ENCODE measurements at regions not wholly inside any gene's neighbourhood (a gene's known extent, or its start where the extent isn't known, plus 50 kb on each side); places are given as distances from the start of the nearest gene placed in this dataset.

DNA sequence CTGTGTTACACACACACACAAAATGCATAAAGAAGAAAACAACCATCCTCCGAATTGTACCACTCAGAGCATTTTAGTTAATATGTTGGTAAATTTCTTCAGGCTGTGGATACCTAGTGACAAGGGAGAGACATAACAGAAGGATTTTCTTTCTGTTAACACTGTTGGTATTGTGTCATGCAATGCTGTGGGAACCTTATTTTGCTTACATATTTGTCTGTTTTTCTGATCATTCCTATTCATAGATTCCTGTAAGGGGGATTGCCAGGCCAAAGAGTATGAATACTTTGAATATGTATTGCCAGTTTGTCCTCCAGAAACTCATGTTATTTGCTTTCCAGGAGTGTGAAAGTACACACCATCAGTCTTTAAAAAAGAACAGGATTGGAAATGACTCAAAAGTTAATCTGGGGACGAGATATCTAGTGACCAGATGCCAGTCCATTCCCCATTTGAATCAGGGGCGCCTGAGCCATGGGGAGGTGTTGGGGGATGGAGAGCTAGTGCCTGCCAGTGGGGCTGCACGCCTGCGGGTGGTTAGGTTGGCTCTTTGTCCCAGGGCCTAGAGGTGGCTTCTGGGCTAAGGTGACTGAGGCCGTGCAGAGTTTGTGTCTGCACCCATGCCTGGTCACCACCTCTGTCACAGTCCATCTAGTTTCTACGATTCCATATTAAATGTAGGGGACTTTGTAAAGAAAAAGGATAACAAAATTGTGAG is 142.0 kb downstream of the PTPN20 start:
- no peak for DNase-seq

DNA sequence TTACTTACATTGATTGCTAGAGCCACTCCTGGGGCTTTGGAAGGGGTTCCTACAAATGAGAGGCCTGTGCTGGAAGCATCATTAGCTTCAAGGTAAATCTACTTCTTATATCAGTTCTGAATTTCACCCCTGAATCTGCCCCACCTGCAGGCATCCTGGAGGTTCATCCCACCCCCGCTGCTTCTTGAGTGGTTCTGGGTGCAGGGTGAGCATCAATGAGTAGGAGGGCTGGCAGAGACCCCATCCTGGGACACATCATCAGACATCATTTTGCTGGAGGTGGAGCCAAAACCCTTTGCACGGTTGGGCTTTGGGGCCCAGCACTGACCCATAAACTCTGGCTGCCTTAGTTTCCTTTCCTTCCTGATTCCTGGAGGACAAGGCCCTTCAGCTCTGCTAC is 143.7 kb downstream of the PTPN20 start:
- no peak for DNase-seq

DNA sequence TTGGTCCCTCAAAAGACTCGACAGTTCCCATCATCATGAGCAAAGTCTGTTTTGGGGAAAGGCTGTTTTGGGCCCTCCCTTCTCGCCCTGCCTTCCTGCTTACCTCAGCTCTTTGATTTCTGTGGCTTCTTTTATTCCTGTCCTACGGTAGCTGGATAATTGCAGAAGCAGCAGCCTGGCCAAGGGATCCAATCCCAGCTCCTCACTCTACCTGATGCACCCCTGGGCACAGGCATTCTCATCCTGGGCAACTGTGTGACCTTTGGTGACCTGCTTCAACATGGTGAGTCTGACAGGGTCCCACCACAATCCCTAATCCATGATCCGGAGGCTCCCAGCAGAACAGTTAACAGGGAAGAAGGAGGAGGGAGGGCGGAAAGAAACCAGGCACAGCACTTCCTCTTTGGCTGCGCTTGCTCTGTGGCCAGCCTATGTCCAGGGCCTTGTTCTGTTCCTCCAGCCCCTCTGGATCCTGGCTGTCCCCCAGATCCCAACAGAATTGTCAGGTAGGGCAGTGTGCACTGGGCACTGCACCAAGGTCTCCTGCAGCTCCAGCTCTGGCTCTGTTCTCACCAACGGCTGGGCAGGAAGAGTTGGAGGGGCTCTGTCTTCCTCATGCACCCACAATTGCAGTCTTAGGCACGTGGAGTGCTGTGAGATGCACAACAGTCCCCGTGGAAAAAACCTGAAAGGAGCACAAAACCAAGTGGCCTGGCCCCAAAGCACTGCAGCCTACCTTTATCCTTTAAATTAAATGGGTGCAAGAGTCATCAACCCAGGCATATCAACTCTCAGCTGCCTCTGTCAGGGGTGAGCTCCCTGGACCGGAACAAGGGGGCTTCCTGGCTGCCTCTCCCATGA is 144.4 kb downstream of the PTPN20 start:
- DNase-seq = no peak

DNA sequence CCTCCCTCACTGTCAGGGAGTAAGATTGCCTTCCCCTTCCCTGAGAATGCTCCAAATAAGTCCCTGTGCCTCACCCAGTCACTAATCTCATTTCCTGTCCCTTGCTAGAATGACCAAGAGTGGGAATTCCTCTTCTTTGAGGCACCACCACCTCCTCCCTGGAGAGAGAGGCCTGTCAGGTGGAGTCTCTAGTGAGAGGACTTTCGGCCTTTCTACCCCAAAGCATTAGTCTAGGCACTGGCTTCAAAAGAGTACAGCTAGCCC is 145.0 kb downstream of the PTPN20 start:
- DNase-seq = no peak

DNA sequence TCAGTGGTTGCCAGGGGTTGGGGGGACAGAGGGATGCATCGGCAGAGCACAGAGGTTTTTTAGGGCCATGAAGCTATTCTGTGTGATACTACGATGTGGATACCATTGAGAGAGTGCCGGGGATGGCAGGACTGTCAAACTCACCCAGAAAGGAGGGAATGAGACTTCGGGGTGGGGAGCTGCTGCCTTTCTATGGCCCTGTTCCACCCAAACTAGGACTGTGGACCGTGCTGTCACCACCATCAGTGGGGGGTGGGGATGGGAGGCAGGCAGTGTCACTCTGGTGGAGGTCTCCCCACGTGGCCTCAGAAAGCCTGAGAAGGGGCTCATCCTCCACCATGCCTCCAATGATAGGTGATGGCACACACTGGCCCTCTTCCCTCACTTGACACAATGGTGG is 146.2 kb downstream of the PTPN20 start:
- DNase-seq = no peak

DNA sequence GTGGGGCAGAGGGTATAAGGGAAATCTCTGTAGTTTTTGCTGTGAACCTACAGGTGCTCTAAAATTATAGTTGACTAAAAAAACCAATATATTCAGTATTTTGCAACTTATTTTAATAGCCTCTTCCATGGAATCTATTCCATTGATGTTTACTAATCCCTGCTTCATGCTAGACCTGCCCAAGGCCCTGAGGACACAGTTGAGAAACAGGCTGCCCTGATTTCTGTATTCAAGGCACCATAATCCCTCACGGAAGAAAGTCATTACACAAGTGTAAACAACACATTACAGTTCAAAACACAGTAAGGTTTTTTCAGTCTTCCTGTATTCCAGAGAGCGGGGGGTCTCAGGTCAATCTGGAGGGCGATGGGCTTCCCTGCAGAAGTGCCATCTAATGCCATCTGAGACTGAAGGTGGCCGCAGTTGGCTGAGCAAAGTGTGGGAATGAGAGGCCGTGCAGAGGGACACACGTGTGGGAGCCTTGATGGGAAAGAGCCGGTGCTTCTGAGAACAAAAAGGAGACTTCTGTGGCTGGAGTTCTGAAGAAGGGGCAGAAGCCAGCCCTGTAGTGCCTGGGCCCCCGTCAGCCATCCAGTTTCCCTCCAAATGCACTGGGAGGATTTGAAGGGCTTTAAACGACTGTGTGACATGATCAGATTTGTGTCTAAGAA is 146.9 kb downstream of the PTPN20 start:
- no peak for DNase-seq

DNA sequence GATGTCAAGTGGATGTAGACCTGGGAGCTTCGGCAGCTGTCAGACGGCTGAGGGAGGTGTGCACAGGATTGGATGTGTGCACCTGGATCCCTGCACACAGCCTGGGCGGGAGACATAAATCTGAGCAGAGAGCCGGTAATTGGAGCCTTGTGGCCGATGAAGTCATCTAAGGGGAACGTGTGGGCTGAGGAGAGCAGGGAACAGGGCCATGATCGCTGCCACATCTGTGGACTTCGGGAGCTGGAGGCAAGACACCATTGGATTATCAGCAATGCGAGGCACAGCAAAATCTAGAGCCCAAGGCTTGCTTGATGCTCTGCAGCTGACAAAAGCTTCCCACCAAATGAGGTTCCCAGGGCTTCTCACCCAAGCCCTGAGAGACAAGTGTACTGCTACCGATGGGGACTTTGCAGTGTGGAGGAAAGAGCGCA is 147.7 kb downstream of the PTPN20 start:
- no peak for DNase-seq

DNA sequence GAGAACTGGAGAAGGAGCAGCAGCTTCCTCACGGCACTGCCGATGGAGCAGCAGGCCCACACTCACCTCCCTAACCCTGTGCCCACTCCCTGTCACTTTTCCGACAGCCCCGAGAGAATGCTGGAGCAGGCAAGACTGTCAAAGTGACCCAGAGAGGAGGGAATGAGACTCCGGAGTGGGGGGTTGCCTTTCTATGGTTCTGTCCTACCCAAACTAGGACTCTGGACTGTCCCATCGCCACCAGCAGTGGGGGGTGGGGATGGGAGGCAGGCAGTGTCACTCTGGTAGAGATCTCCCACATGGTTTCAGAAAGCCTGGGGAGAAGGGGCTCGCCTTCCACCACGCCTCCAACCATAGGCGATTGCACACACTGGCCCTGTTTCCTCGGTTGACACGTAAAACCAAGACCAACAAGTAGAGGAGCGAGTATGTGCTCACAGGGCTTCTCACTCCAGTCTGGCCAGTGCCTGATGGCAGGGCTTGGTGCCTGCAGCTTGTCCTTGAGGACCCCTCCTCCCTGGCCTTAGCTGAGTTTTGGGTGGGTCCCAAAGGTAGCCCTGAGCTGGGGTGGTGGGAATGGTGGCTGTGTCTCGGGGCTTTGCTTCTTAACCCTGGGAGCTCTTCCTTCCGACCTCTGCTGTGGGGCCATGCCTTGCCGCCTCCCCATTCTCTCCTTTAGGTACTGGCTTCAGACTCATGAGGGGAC is 148.5 kb downstream of the PTPN20 start:
- DNase-seq = no peak

DNA sequence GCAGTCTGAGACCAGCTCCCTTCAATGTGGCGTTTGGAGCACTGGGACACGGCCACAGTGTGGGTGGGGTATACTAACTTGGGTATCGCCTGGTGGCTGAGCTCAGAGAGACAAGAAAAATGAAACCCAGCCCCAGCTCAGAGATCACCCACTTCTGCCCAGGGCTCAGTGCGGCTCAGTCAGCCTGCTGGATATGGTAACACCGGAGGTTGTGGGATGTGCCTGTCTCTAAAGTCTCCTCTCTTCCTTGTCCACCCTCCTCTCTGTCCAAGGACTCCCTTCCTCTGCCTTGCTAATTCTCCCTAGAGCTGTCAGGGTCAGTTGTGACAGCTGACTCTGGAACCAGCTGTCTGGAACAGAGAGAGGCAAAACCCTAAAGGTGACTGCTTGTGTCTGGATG is 149.1 kb downstream of the PTPN20 start:
- DNase-seq = no peak

DNA sequence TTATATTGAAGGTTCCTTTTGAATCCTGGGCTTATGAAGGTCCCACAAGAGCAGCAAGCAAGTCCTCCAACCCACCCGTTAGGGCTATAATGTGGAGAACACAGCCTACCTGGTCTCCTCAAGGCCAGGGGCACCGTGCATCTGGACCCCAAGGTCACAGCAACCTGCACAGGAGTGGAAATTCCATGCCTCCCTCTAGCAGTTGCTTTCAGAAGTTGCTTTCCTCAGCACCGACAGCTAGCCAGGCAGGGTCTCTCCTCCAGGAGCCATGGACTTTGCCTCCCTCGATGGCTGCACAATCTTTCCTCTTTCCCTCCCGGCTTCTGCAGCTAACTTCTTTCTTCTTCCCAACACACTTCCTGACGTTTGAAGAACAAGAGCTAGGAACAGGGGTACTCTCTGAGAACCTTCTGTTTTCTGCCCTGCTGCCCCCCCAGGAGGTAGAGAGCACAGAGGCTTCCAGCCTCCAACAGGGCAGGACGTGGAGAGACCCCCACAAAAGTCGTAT is 149.8 kb downstream of the PTPN20 start:
- DNase-seq = no peak

DNA sequence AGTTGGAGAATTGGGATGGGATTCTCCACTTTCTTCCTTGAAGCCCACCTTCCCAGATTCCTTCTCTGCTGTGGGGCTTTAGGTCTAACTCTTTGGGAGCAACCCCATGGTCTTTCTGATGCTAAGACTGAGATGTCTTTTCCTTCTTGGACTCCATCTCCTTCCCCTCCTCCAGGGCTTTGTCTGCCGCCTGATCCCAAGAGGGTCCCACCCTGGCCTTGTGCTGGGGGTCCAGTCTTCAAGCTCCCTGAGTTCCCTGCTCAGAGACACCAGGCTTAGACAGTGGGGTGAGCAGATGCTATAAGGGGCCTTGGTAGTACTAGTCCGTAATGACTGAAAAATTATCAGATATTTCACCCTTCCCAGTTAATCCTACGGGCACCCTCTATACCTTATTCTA is 150.5 kb downstream of the PTPN20 start:
- DNase-seq = no peak

DNA sequence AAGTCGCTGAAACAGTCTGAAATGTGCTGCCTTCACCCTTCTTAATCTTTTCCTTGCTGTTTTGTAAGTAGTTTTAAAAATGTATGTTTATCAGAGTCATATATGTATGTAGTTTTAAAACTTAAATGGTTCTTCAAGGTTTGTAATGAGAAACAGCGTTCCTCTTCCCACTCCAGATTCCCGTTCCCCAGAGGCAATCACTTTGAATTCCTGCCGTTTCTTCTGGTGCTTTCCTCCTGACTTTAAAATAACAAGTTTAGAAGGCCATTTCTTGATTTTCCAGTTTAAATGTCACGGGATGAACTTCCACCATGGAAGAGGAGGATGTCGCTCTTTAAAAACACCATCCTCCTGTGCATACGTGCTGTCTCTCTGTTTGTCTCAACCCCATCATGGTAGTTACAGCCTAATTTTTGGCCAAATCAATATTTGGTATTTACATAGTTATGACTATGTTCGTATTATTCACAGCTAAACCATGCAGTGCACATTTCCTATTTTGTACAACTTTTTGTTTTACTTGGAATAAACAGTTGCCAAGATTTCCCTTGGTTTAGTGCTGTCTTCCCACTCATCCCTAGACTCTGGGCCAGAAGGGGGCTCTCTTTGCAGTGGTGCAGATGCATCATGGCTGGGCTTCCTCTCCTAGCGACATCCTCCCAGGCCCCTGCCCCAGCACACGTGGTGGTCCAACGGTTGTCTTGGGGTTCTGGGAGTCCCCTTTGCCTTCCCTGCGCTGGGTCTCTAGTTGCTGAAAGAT is 151.4 kb downstream of the PTPN20 start:
- DNase-seq = no peak

DNA sequence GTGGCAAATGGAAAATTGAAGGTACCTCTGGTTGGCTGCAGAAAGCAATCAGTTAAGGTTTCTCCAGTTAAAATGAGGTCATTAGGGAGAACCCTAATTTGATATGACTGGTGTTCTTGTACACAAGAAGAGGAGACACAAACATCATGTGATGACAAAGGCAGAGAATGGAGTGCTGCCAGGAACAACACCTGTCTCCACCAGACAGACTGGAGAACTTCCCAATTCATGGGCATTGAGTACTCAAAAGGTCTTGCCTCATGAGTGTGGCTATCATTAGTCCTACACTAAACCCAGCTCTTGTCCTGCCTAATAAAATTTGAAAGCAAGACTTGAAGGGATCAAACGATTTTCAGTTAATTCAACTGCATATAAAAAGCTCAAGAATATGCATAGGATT is 152.6 kb downstream of the PTPN20 start:
- DNase-seq = no peak

DNA sequence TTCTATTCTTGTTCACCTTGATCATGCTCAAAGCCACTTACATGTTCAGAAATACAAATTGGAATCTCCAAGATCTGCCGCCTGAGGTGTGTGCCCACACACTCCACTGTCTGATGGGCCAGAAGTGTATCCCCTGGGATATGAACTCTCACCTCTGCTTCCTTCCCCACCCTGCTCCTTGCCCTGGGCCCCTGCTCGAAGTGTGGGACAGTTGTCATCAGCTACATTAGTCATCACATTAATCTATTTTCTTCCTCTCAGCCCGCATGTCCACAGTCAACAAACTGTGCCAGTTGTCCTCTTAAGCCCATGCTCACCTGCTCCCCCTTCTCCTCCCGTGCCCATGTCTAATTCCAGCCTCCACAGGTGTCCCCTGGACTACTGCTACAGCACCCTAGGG is 154.7 kb downstream of the PTPN20 start:
- DNase-seq = no peak

DNA sequence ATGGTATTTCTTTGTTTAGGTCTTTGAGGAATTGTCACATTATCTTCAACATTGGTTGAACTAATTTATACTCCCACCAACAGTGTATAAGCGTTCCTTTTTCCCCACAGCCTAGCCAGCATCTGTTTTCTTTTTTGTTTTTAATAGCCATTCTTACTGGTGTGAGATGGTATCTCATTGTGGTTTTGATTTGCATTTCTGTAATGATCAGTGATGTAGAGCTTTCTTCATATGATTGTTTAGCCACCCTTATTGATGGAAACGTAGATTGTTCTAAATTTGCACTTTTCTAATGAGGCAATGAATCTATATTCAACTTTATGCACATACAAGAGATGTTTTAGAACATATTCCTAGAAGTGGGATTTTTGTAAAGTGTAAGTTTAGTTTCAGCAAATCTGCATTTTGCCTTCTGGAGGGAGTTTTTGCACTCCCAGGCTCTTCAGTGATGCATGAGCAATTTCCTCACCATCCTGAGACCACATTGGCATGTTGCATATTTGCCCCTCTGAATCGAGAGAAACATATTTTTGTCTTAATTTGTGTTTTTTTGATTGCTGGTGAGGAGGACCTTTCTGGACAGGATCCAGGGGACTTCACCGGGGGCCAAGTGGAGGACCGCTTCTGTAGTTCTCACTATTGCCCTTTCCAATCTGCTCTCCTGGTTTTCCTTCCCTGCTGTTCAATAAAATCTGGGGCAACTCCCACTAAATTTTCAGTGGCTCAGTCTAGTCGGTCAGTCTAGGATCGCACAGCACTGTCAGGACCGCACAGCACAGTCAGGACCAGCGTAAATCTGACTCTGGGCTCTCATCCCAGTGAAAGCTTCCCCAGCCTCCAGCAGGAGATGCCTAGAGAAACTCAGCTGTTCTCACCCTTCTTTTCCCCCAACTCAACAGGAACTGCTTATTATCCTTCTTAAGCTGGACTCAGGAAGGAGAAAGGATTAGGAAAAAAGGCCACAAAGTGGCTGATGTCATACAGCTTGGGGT is 157.0 kb downstream of the PTPN20 start:
- DNase-seq = no peak

DNA sequence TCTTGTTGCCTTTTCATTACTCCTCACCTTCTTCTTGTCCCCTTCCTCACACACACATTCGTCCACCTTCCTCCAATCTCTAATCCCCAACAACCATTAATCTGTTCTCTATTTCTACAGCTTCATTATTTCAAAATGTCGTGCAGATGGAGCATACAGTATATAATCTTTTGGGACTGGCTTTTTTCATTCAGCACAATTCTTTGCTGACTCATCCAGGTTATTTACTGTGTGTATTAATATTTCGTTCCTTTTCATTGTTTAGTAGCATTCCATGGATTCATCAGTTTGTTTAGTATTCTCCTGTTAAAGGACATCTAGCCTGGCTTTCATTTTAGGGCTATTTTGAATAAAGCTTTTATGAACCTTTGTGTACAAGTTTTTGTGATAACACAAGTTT is 159.3 kb downstream of the PTPN20 start:
- DNase-seq = no peak

DNA sequence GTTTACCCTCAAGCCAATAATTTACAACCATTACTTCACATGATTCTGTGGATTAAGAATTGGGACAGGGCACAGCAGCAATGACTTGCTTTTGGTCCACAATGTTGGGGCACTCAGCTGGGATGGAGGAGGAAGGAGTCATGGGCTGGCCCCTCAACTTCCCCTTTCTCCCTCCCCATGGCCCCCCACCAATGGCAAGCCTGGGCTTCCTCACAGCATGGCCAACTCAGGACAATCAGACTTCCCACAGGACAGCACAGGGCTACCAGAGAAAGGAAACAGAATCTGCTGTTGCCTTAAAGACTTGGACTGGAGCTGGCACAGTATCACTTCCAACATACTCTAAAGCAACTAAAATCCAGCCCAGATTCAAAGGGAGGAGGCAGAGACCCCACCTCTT is 160.7 kb downstream of the PTPN20 start:
- no peak for DNase-seq

DNA sequence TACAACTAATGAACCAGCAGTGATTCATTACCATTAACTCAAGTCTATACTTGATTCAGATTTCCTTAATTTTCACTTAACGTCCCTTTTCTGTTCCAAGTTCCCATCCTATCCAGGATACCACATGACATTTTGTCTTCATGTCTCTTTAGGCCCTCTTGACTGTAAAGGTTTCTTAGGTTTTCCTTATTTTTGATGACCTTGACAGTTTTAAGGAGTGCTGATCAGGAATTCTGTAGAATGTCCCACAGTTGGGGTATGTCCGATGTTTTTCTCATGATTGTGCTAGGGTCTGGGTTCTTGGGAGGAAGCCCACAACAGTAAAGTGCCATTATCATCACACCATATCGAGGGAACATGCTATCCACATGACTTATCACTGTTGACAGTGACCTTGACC is 162.7 kb downstream of the PTPN20 start:
- DNase-seq = no peak

DNA sequence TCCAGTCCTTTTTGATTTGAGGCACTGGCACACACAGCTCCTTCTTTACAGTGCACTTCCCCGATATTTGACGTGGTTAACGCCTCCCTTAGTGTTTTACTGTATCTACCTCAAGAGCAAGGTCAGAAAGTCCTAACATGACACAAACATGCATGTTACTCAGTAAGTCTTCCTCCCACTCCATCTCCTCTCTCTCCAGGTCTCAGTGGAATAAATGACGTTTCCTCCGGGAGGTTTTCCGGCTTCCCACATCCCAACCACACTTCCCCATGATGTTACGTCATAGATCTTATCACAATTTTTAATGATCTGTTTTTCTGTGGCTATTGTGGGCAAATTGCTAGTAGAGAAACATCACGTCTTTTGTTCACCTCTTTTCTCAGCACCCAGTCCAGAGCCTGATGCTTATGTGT is 165.7 kb downstream of the PTPN20 start:
- no peak for DNase-seq

DNA sequence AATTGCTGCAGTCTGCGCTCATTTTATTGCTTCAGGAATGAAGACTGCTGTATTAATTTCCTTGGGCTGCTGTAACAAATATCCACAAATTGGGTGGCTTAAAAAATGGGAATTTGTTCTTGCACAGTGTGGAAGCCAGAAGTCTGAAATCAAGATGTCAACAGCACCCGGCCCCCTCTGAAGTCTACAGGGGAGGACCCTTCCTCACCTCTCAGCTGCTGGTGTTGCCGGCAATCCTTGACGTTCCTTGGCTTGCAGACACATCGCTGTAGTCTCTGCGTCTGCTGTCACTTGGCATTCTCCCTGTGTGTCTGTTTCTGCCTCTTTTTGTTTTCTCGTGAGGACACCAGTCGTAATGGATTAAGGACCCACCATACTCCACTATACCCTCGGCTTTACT is 166.2 kb downstream of the PTPN20 start:
- no peak for DNase-seq

DNA sequence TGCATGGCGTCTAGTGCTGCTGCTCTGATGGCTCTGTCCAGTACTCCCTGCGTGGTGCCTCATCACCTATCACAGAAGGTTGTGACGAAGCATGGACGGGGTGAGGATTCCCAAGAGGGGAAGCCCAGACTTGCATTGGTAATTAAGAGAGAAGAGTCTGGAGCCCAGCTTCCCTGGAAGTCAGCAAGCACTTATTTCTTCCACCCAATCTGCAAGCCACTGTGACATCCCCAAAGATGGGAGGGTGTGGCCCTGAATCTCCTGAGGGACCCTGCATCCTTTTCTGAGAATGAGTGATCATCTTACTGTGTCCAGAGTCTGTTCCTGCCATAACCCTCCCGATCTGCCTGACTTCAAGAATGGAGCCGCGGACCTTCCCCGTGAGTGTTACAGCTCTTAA is 166.7 kb downstream of the PTPN20 start:
- no peak for DNase-seq
